ENCODE measurements at regions not wholly inside any gene's neighbourhood (a gene's known extent, or its start where the extent isn't known, plus 50 kb on each side); places are given as distances from the start of the nearest gene placed in this dataset.
"Not testable (repeated sequence)": the region's sequence is repeated elsewhere in the genome, so short reads cannot be mapped to it uniquely, and the experiment has no call there.

GRCh38 chr15:69920221-69920620 lies 177.5 kb downstream of the TLE3 start:
- DNase-seq (ENCODE audit: low spot score): no peak

- DNase-seq (ENCODE audit: low spot score): no peak
Observed at GRCh38 chr15:69921626-69922619, 175.8 kb downstream of the TLE3 start.

DNA sequence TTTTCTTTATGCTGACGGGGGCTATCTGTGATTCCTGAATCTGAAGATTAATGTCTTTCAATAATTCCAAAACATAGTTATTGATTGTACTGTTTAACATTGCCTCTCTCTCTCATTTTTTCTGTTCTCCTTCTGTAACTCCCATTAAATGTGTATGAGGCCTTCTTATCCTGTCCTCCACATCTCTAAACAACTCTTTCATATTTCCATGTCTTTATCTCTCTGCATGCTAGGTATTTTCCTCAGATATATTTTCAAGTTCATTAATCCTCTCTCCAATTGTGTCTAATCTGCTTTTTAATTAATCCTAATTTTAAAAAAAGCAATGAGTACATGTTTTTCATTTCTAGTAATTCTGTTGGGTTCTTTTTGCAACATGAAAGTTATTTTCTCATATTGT lies 173.2 kb downstream of the TLE3 start:
- no peak for DNase-seq (ENCODE audit: low spot score)

DNA sequence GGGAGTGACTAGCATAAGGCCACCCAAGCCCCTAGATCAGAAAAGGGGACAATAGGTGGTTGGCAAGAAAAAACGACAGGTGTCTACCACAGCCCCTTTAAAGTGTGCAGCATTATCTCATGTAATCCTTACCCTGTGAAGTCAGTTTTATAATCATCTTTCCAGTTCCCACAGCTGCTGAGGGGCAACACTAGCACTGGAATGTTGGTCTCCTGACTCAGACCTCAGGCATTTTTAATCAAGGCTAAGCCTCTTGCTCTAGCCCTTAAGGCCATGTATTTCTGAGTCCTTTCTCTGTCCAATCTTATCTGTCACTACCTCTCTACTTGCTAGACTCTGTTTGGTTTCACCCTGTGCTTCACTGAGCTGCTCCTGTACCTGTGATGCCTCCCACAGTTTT lies 171.7 kb downstream of the TLE3 start:
- DNase-seq (ENCODE audit: low spot score): no peak

DNA sequence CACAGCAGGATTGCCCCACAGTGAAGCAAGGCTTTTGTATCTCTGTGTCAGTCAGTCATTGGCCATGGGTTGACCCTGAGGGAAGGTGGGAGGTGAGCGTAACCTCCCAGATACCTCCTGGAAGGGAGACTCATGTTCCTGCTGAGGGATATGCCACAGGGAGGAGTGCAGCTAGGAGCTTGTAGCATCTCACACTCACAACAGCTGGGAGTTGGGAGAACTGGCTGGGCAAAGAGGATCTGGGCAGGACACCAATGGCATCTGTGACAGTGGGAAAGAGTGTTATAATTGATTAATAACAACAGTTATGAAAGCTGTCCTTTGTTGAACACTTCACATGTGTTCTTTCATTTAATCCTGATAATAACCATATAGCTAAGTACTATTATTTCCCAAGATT lies 171.0 kb downstream of the TLE3 start:
- no peak for DNase-seq (ENCODE audit: low spot score)

GRCh38 chr15:69928890-69929289 lies 168.8 kb downstream of the TLE3 start:
- not testable (repeated sequence) for DNase-seq (ENCODE audit: low spot score)

- DNase-seq (ENCODE audit: low spot score): no peak
Observed at GRCh38 chr15:69929905-69930630, 167.6 kb downstream of the TLE3 start.

GRCh38 chr15:69930754-69931153 lies 167.0 kb downstream of the TLE3 start:
- no peak for DNase-seq (ENCODE audit: low spot score)

GRCh38 chr15:69931156-69931555 lies 166.6 kb downstream of the TLE3 start:
- DNase-seq (ENCODE audit: low spot score): no peak

DNA sequence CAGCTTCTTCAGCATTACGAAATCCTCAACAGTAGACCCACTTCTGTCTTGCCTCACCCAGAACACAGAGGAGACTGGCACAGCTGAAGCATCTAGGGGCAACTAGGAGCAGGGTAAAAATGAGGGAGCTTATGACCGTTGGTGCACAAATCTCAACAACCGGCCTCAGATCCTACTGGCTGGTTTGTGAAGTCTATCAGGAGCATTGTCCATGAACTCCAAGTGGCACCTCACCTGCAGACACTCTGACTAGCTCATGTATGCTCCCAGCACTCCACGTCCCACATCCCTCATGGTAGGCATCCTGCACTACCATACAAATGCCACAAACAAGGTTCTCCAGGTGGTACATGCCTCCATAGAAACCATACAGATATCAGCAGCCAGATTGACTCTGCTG lies 163.1 kb downstream of the TLE3 start:
- DNase-seq (ENCODE audit: low spot score): no peak

DNA sequence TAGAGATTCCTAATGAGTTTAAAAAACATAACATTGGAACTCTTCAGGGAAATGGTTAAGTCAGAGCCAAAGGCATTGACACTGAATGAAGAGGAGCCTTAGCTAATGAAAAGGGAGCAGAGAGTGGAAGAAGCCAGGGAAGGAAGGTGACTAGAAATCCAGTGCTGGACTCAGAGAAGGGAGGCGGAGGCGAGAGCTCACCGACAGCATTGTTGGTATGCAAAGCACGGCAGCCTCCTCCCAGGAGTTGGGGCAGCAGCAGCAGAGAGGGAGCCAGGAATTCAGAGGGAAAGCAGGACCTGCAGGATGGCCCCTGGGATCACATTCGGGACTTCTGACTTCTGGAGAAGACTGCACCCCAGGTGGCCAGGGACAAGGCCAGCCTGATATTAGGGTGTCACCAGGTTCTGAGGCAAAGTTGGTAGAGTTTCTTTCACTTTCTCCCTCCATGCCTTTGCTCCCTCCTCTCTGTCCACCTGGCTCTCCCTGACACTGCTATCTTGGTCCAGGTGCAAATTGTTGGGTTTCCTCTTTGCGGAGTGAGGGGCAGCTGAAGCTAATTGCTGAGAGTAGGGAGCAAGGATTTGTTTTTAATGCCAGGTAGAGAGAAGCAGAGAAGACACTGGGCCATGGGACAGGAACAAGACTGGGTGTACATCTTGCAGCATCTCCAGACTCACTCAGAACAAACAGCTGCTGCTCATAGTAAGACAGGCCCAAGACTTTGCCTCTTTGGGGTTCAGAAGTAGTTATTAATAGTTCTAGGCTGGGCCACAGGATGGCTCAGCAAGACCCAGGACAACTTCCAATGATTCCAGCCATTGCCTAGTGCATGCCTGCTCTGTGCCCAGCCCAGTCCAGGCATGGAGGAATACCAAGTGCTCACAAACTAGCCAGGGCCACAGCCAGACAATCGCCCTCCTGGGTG lies 157.9 kb downstream of the TLE3 start:
- DNase-seq (ENCODE audit: low spot score): peak; percentile 3

GRCh38 chr15:69940441-69941300 lies 157.0 kb downstream of the TLE3 start:
- DNase-seq (ENCODE audit: low spot score): no peak

DNA sequence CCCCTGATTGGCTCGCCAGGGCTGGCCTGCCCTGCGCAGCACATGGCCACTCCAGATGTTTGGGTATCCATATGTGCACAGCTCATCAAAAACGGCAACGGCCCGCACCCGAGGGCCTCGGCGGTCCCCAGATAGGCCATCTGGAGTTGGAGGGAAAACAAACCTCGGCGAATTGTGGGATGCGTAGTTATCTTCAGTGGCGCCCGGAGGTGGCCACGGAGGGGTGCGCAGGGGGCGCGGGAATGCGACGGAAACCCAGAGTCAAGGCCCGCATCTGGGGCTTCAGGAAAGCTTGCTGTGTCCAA lies 156.5 kb downstream of the TLE3 start:
- DNase-seq (ENCODE audit: low spot score): no peak

GRCh38 chr15:69941706-69942495 lies 155.8 kb downstream of the TLE3 start:
- no peak for DNase-seq (ENCODE audit: low spot score)

- DNase-seq (ENCODE audit: low spot score): no peak
Observed at GRCh38 chr15:69943637-69944036, 154.1 kb downstream of the TLE3 start.

DNA sequence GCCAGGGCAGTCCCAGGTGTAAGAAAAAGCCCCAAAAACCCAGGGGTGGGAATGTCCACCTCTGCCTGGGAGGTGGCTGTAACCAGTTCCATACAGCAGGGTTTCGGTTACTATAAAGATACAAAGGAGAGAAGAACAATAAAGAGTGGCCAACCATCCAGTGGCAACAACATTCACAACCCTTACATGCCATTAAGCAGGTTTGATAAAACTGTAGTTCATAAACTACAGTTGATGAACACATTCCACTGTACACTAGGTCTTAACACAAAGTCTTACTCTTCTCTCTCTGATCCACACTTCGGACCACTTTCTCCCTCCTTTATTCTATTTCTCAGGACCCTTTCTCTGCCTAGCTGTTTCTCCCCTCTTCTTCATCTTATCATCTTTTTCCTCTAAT lies 152.0 kb downstream of the TLE3 start:
- no peak for DNase-seq (ENCODE audit: low spot score)

DNA sequence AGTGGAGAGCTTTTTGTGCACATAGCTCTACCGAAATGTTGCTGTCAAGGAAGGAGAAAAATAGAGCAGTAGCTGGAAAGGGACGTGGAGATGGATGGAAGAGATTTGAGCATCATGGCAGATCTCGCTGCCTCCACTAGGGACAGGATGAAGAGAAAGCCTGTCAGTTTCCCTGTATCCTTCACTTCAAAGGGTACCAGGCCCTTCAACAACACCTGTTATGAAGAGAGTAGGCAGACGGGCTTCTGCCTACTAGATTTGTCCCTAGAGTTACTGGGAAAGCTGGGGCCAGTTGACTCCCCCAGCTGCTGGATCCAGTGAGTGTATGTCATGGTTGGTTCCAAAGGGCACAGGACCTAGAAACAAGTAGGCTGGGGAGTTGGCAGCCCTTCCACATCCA lies 150.8 kb downstream of the TLE3 start:
- no peak for DNase-seq (ENCODE audit: low spot score)

GRCh38 chr15:69947394-69947793 lies 150.3 kb downstream of the TLE3 start:
- DNase-seq (ENCODE audit: low spot score): no peak

GRCh38 chr15:69949485-69949884 lies 148.2 kb downstream of the TLE3 start:
- DNase-seq (ENCODE audit: low spot score): no peak

GRCh38 chr15:69951256-69951897 lies 146.3 kb downstream of the TLE3 start:
- no peak for DNase-seq (ENCODE audit: low spot score)

All from cerebellar cortex (tissue), 1 donor.